CD4-positive, CD25-positive, alpha-beta regulatory T cell (primary cell): ENCODE measurements at regions not wholly inside any gene's neighbourhood (a gene's known extent, or its start where the extent isn't known, plus 50 kb on each side); places are given as distances from the start of the nearest gene placed in this dataset.

Source experiments
- ATAC-seq, 2 donors: fragments of 150-1000 bp; cut with Tn5 transposase; one replicate each; pipeline ENCODE4 v1.10.0; 2021; ENCODE audit warnings: low read depth in 2 of 2, moderate number of reproducible peaks in 2 of 2, moderate library complexity in 1 of 2
- DNase-seq, 3 donors: peaks; one replicate each; pipeline versions ENCODE4 v3.0.0 to v3.0.0-alpha.2; 2012 to 2022; ENCODE audit warnings: mixed read lengths in 1 of 3
- H3K27ac ChIP-seq: one replicate; pipeline ENCODE4 v1.7.0; 2013; ENCODE audit warnings: mild to moderate bottlenecking, low read length; ENCODE audit not compliant: insufficient read depth, poor library complexity, severe bottlenecking
- H3K27me3 ChIP-seq: one replicate; pipeline ENCODE4 v1.7.0; 2013; ENCODE audit warnings: low read length; ENCODE audit not compliant: control insufficient read depth, insufficient read depth
- H3K36me3 ChIP-seq: one replicate; pipeline ENCODE4 v1.7.0; 2013; ENCODE audit warnings: mild to moderate bottlenecking, low read length, moderate library complexity; ENCODE audit not compliant: control insufficient read depth, insufficient read depth
- H3K4me1 ChIP-seq: 2 replicates; pipeline ENCODE4 v1.7.0; 2013; ENCODE audit warnings: mild to moderate bottlenecking, low read length; ENCODE audit not compliant: insufficient read depth, control insufficient read depth, poor library complexity, severe bottlenecking
- H3K4me3 ChIP-seq: one replicate; pipeline ENCODE4 v1.7.0; 2013; ENCODE audit warnings: low read depth, mild to moderate bottlenecking, low read length, moderate library complexity
- H3K9me3 ChIP-seq, 2 experiments: 1 replicate in 1 of 2; 2 replicates in 1 of 2; pipeline ENCODE4 v1.7.0; 2013; ENCODE audit warnings: low read length in 2 of 2, mild to moderate bottlenecking in 1 of 2, moderate library complexity in 1 of 2; ENCODE audit not compliant: control insufficient read depth in 2 of 2
- H3K27ac Mint-ChIP-seq, 3 donors: one replicate each; pipeline ENCODE4 v1.8.0; 2020 to 2022; ENCODE audit warnings: mild to moderate bottlenecking in 3 of 3, mixed read lengths in 3 of 3, moderate library complexity in 2 of 3
- H3K27me3 Mint-ChIP-seq: one replicate; pipeline ENCODE4 v1.8.0; 2022; ENCODE audit warnings: mild to moderate bottlenecking, mixed read lengths
- H3K36me3 Mint-ChIP-seq: one replicate; pipeline ENCODE4 v1.8.0; 2020; ENCODE audit warnings: mixed read lengths
- H3K4me1 Mint-ChIP-seq, 4 donors: one replicate each; pipeline ENCODE4 v1.8.0; 2020 to 2022; ENCODE audit warnings: mixed read lengths in 4 of 4, mild to moderate bottlenecking in 1 of 4
- H3K4me3 Mint-ChIP-seq, 4 donors: one replicate each; pipeline ENCODE4 v1.8.0; 2020 to 2022; ENCODE audit warnings: mild to moderate bottlenecking in 4 of 4, mixed read lengths in 4 of 4, moderate library complexity in 3 of 4
- H3K9me3 Mint-ChIP-seq, 7 donors: one replicate each; pipeline ENCODE4 v1.8.0; 2020 to 2022; ENCODE audit warnings: mixed read lengths in 7 of 7, mild to moderate bottlenecking in 3 of 7, moderate library complexity in 2 of 7

DNA sequence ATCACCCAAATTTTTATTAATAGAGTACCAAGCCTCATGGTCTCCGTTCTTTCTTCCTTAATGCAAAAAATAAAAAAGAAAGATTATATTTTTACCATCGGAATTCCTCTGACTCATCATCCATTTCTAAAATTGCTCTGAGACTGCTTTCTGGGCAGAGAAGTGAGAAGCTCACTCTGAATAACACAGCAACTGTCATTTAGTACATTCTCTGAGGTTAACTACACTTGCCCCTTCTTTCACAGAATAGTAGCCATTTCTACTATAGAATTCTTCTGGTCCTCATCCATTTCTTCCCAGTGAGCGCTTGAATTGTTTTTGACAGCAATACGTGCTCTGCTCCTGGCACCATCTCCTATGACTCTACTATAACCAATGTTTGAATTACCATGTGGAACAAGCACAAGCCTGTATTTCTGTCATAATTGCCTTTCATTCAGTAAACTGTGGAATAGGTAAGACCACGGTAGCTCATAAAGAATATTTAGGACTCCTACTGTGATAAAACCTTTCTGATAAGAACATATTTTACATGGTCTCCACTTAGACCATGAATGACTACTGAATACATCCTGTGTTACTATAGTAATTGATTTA, 435.5 kb upstream of the NRSN1 start:
- H3K4me1 ChIP-seq: no peaks in the 10 kb centered on the region
- no peak for DNase-seq
- no peak for ATAC-seq
- no peaks in the 10 kb centered on the region for H3K36me3 ChIP-seq
- Mint-ChIP-seq H3K27ac (no peak overlapping the region), H3K36me3 (no peaks in the 10 kb centered on the region), H3K27me3 (no peaks in the 10 kb centered on the region), H3K4me1 (no peaks in the 10 kb centered on the region), H3K4me3 (no peak overlapping the region), H3K9me3 (peaks cover 1 to 23% (median 3%) of the 10 kb centered on the region in 7 donors)
- no peaks in the 10 kb centered on the region for H3K27me3 ChIP-seq
- no peak overlapping the region for H3K27ac ChIP-seq
- H3K9me3 ChIP-seq: no peaks in the 10 kb centered on the region
- no peak overlapping the region for H3K4me3 ChIP-seq

DNA sequence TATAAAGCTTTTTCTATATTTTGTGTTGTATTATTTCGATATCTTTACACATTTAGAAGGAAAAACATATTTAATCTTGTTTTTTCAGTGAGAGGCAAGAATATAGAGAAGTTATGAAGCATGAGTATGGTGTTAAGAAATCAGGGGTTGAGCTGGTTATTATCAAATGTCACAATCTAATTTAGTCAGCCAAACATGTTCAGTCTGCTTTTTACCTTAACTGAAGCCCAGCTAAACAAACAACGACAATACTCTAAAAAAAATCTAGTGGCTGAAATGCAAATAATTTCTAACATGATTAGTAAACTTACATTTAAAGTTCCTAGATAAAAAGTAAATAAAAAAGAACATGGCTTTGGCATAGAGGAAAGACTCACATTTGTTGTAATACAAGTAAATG, 433.8 kb upstream of the NRSN1 start:
- Histone ChIP-seq H3K27ac (no peak overlapping the region), H3K36me3 (no peaks in the 10 kb centered on the region), H3K9me3 (no peaks in the 10 kb centered on the region), H3K27me3 (no peaks in the 10 kb centered on the region), H3K4me3 (no peak overlapping the region), H3K4me1 (no peaks in the 10 kb centered on the region)
- DNase-seq: no peak
- no peak for ATAC-seq
- Mint-ChIP-seq H3K36me3 (no peaks in the 10 kb centered on the region), H3K9me3 (peaks cover 1 to 19% (median 3%) of the 10 kb centered on the region in 7 donors), H3K27me3 (no peaks in the 10 kb centered on the region), H3K27ac (no peak overlapping the region), H3K4me3 (no peak overlapping the region), H3K4me1 (no peaks in the 10 kb centered on the region)

DNA sequence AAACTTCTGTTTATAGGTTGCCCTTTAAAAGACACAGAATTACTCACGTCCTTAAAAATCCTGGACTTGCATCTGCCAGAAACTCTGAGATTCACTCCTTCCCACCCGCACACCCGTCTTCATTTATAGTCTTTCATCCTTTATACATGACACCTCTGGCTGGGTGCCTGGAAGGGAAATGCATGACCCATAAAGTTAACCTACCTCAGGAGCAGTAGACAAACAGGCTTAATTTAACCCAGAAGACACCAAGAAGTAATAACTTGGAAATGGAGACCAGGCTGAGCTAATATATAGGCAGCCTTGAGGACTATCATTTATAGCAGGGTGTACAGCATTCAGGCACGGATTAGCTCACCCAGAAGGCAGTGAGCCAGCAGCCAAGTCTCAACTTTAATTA, 429.0 kb upstream of the NRSN1 start:
- DNase-seq (no peak), ATAC-seq (no peak)
- no peaks in the 10 kb centered on the region for H3K9me3 ChIP-seq
- no peaks in the 10 kb centered on the region for H3K4me1 Mint-ChIP-seq
- no peak overlapping the region for H3K4me3 Mint-ChIP-seq
- H3K27ac Mint-ChIP-seq: no peak overlapping the region
- H3K27me3 ChIP-seq: no peaks in the 10 kb centered on the region
- no peaks in the 10 kb centered on the region for H3K36me3 Mint-ChIP-seq
- H3K4me3 ChIP-seq: no peak overlapping the region
- H3K27me3 Mint-ChIP-seq: no peaks in the 10 kb centered on the region
- H3K27ac ChIP-seq: no peak overlapping the region
- no peaks in the 10 kb centered on the region for H3K4me1 ChIP-seq
- peaks cover 2 to 28% (median 3%) of the 10 kb centered on the region in 7 donors for H3K9me3 Mint-ChIP-seq
- H3K36me3 ChIP-seq: no peaks in the 10 kb centered on the region

DNA sequence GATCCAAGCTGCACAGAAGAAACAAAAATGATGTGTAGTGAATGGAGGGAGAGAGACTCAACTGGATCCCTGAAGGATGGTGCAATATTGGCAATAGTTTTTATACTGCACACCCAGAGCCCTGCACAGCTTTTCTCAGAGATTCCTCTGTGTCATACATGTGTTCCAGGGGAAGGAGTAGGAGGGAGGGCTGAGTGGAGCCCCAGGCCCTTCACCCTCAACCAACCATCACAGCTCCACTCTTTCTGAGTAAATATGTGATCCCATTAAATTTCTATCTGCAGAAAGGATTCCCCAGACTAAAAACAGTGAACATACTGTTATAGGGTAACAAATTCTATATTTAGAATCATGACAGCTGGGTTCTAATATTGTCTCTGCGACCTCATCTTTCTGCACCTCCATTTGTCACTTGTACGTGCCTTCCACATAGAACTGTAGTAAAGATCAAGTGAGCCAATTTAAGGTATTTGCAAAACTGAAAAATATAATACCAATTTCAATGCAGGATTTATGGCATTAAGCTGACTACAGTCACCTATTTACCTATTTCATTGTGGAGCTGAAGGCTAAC, 421.4 kb upstream of the NRSN1 start:
- no peak overlapping the region for H3K4me3 ChIP-seq
- Mint-ChIP-seq H3K36me3 (no peaks in the 10 kb centered on the region), H3K4me3 (no peak overlapping the region), H3K27ac (no peak overlapping the region), H3K4me1 (no peaks in the 10 kb centered on the region), H3K9me3 (peaks cover 2 to 17% (median 7%) of the 10 kb centered on the region in 7 donors), H3K27me3 (no peaks in the 10 kb centered on the region)
- H3K9me3 ChIP-seq: no peaks in the 10 kb centered on the region
- no peaks in the 10 kb centered on the region for H3K27me3 ChIP-seq
- no peaks in the 10 kb centered on the region for H3K36me3 ChIP-seq
- H3K27ac ChIP-seq: no peak overlapping the region
- H3K4me1 ChIP-seq: no peaks in the 10 kb centered on the region
- ATAC-seq: no peak
- no peak for DNase-seq

DNA sequence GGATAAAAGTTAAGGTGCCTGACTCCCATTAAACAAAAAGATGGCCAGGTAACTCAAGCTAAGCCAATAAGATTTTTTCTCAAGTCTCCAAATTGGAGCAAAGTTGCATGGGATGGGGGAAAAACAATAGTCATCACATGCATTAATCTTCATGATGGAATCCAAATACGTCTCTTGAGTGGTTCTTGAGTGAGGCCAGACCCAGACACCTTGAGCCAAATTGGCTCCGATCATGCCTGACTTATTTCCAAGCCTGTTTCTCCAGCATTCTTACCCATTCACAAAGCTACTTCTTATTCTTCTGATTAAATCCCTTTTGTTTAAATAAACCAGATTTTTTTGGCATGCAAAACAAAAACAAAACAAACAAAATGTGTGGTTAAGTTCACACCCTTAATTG, 420.3 kb upstream of the NRSN1 start:
- H3K27ac Mint-ChIP-seq: no peak overlapping the region
- no peaks in the 10 kb centered on the region for H3K36me3 Mint-ChIP-seq
- H3K4me3 Mint-ChIP-seq: no peak overlapping the region
- Histone ChIP-seq H3K4me3 (no peak overlapping the region), H3K27me3 (no peaks in the 10 kb centered on the region), H3K27ac (no peak overlapping the region), H3K36me3 (no peaks in the 10 kb centered on the region), H3K4me1 (no peaks in the 10 kb centered on the region), H3K9me3 (no peaks in the 10 kb centered on the region)
- ATAC-seq (no peak), DNase-seq (no peak)
- H3K4me1 Mint-ChIP-seq: no peaks in the 10 kb centered on the region
- H3K27me3 Mint-ChIP-seq: no peaks in the 10 kb centered on the region
- H3K9me3 Mint-ChIP-seq: peaks cover 0 to 13% (median 7%) of the 10 kb centered on the region in 7 donors

DNA sequence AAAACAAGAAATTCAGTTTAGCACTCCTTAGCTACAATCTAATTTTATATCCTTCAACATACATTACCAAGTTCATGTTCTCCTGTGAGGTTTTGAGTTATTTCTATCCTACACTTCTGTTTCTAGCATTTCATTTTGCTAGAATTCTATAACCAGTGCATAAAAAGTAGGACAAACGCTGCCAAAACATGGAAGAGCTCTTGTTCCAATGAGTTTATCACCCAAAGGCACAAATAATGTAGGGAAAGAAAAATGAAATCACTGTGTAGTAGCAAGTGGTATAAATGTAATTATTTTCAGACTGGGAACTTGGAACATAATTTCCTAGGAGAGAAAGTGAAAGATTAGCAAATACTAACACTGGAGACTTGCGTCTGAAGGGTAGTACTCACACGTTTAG, 413.3 kb upstream of the NRSN1 start:
- Mint-ChIP-seq H3K9me3 (peaks cover 0 to 9% (median 6%) of the 10 kb centered on the region in 7 donors), H3K4me3 (no peak overlapping the region), H3K27me3 (peaks cover 4% of the 10 kb centered on the region), H3K4me1 (no peaks in the 10 kb centered on the region), H3K27ac (no peak overlapping the region), H3K36me3 (no peaks in the 10 kb centered on the region)
- Histone ChIP-seq H3K27ac (no peak overlapping the region), H3K36me3 (no peaks in the 10 kb centered on the region), H3K4me3 (no peak overlapping the region), H3K4me1 (no peaks in the 10 kb centered on the region), H3K27me3 (no peaks in the 10 kb centered on the region), H3K9me3 (no peaks in the 10 kb centered on the region)
- DNase-seq: no peak
- no peak for ATAC-seq

DNA sequence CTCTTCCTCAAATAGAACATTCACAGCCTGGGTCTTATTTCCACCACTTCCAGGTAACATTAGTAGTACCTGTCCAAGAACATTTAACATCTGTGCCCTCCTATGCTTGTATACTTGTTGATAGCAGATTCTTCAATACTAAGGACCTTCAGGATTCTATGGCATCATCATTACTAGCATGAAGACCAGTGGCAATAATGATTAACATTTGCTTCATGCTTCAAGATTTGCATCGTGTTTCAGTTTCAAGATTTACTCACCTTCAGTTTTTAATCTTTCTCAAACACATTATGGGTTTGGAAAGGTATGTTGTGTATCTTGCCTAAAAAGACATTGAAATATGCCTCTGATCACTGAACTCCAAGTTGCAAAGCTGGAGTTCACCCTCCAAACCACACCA, 412.8 kb upstream of the NRSN1 start:
- H3K27me3 ChIP-seq: no peaks in the 10 kb centered on the region
- no peak for ATAC-seq
- no peak overlapping the region for H3K27ac ChIP-seq
- no peak overlapping the region for H3K4me3 Mint-ChIP-seq
- peaks cover 0 to 9% (median 6%) of the 10 kb centered on the region in 7 donors for H3K9me3 Mint-ChIP-seq
- peaks cover 4% of the 10 kb centered on the region for H3K27me3 Mint-ChIP-seq
- no peaks in the 10 kb centered on the region for H3K4me1 Mint-ChIP-seq
- H3K4me1 ChIP-seq: no peaks in the 10 kb centered on the region
- no peak for DNase-seq
- H3K36me3 Mint-ChIP-seq: no peaks in the 10 kb centered on the region
- no peaks in the 10 kb centered on the region for H3K9me3 ChIP-seq
- no peak overlapping the region for H3K27ac Mint-ChIP-seq
- no peak overlapping the region for H3K4me3 ChIP-seq
- no peaks in the 10 kb centered on the region for H3K36me3 ChIP-seq

DNA sequence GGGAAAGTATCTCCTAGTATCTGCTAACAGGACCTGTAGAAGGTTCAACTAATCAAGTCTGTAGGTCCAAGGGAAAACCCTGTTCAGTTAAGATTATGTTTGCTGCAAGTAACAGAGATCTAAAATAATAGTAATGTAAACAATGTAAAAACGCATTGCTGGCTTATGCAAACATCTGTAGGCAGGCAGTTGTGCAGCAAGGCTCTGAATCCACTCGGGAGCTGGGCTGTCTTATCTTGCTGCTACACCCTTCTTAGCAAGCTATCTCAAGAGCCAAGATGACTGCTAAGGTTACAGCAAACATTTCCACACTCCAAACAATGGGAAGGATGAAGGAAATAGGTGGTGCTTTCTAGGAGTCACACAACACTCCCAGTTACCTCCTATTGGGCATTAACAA, 397.3 kb upstream of the NRSN1 start:
- Histone ChIP-seq H3K4me3 (no peak overlapping the region), H3K27ac (no peak overlapping the region), H3K9me3 (no peaks in the 10 kb centered on the region), H3K36me3 (no peaks in the 10 kb centered on the region), H3K27me3 (no peaks in the 10 kb centered on the region), H3K4me1 (no peaks in the 10 kb centered on the region)
- Mint-ChIP-seq H3K4me3 (no peak overlapping the region), H3K27ac (no peak overlapping the region), H3K36me3 (no peaks in the 10 kb centered on the region), H3K27me3 (no peaks in the 10 kb centered on the region), H3K9me3 (peaks cover 0 to 3% (median 0%) of the 10 kb centered on the region in 7 donors), H3K4me1 (no peaks in the 10 kb centered on the region)
- ATAC-seq (no peak), DNase-seq (no peak)
